IMR-90 (cell line): ENCODE measurements at regions not wholly inside any gene's neighbourhood (a gene's known extent, or its start where the extent isn't known, plus 50 kb on each side); places are given as distances from the start of the nearest gene placed in this dataset.

Experiments used
- ATAC-seq: fragments of 200-7000 bp; cut with Tn5 transposase; 2 replicates; pipeline ENCODE4 v1.9.1; 2020; ENCODE audit warnings: low read depth, mild to moderate bottlenecking, moderate library complexity
- BruUV-seq: library from RNA; stranded (reverse); fragments of 400-500 nt; replicated peaks from 2 replicates; lab custom pipeline; 2021; lab: Mats Ljungman, UMichigan
- CTCF ChIA-PET: fragments of 300-600 bp; formaldehyde crosslinking; extraction: SDS; loops from one replicate; lab custom pipeline; 2021; ENCODE audit warnings: antibody characterized with exemption; lab: Yijun Ruan, JAX
- POLR2A ChIA-PET: fragments of 300-600 bp; sonication (Branson Sonifier 250); formaldehyde crosslinking; loops from one replicate; lab custom pipeline; 2022; ENCODE audit warnings: antibody characterized with exemption; ENCODE audit not compliant: unreplicated experiment; lab: Charles Lee
- DNase-seq: peaks from one replicate; pipeline ENCODE4 v3.0.0; 2013
- H2AFZ ChIP-seq: replicated peaks from 2 replicates; pipeline ENCODE3; 2013; ENCODE audit warnings: low read length, mild to moderate bottlenecking; ENCODE audit not compliant: poor library complexity
- H2AK5ac ChIP-seq: 2 replicates; pipeline ENCODE4 v1.6.1; 2013; ENCODE audit warnings: low read depth, low read length, inconsistent platforms
- H2AK9ac ChIP-seq: replicated peaks from 2 replicates; pipeline ENCODE3; 2013; ENCODE audit warnings: mild to moderate bottlenecking, low read depth, low read length, moderate library complexity; ENCODE audit not compliant: poor library complexity
- H2BK120ac ChIP-seq: 2 replicates; pipeline ENCODE4 v1.6.1; 2013; ENCODE audit warnings: low read depth, low read length, inconsistent platforms
- H2BK15ac ChIP-seq: 3 replicates; pipeline ENCODE4 v1.6.1; 2013; ENCODE audit warnings: low read depth, low read length, inconsistent platforms
- H2BK20ac ChIP-seq: 2 replicates; pipeline ENCODE4 v1.6.1; 2013; ENCODE audit warnings: low read depth, mild to moderate bottlenecking, inconsistent platforms, low read length, moderate library complexity
- H2BK5ac ChIP-seq: 2 replicates; pipeline ENCODE4 v1.6.1; 2013; ENCODE audit warnings: mild to moderate bottlenecking, low read depth, low read length, inconsistent platforms; ENCODE audit not compliant: poor library complexity, severe bottlenecking
- H3K14ac ChIP-seq: replicated peaks from 2 replicates; pipeline ENCODE4 v1.6.1; 2013; ENCODE audit warnings: low read depth, low read length, inconsistent platforms
- H3K18ac ChIP-seq: 2 replicates; pipeline ENCODE4 v1.6.1; 2013; ENCODE audit warnings: low read depth, low read length, control low read depth
- H3K23ac ChIP-seq: 2 replicates; pipeline ENCODE4 v1.6.1; 2013; ENCODE audit warnings: low read depth, low read length, inconsistent platforms
- H3K27ac ChIP-seq: 2 replicates; pipeline ENCODE4 v1.5.1; 2013; ENCODE audit warnings: mild to moderate bottlenecking, control low read depth, low read length; ENCODE audit not compliant: insufficient read depth
- H3K27me3 ChIP-seq: 2 replicates; pipeline ENCODE4 v1.6.1; 2013; ENCODE audit warnings: low read length; ENCODE audit not compliant: control insufficient read depth, insufficient read depth
- H3K36me3 ChIP-seq: 2 replicates; pipeline ENCODE4 v1.6.1; 2013; ENCODE audit warnings: low read length, mixed read lengths; ENCODE audit not compliant: control insufficient read depth, insufficient read depth
- H3K4ac ChIP-seq: 2 replicates; pipeline ENCODE4 v1.6.1; 2013; ENCODE audit warnings: low read depth, low read length, inconsistent platforms
- H3K4me1 ChIP-seq: 2 replicates; pipeline ENCODE4 v1.6.1; 2013; ENCODE audit warnings: low read length, mixed read lengths; ENCODE audit not compliant: control insufficient read depth, insufficient read depth
- H3K4me2 ChIP-seq: 2 replicates; pipeline ENCODE4 v1.6.1; 2013; ENCODE audit warnings: low read depth, mild to moderate bottlenecking, control low read depth, low read length, moderate library complexity
- H3K4me3 ChIP-seq: 2 replicates; pipeline ENCODE4 v1.5.1; 2013; ENCODE audit warnings: low read depth, mild to moderate bottlenecking, control low read depth, low read length, moderate library complexity; ENCODE audit not compliant: insufficient read depth
- H3K56ac ChIP-seq: 2 replicates; pipeline ENCODE4 v1.6.1; 2013; ENCODE audit warnings: low read length, inconsistent platforms; ENCODE audit not compliant: insufficient read depth; ENCODE audit errors: extremely low read depth
- H3K79me1 ChIP-seq, 2 experiments: 2 replicates each; pipeline ENCODE4 v1.6.1; 2013; ENCODE audit warnings: low read length in 2 of 2, inconsistent platforms in 1 of 2, low read depth in 1 of 2
- H3K9ac ChIP-seq: 2 replicates; pipeline ENCODE4 v1.6.1; 2013; ENCODE audit warnings: low read depth, low read length, control low read depth
- H3K9me1 ChIP-seq: 2 replicates; pipeline ENCODE4 v1.6.1; 2013; ENCODE audit warnings: low read length, inconsistent platforms; ENCODE audit not compliant: insufficient read depth
- H3K9me3 ChIP-seq: 2 replicates; pipeline ENCODE4 v1.6.1; 2013; ENCODE audit warnings: low read length; ENCODE audit not compliant: control insufficient read depth, insufficient read depth
- H4K20me1 ChIP-seq: 2 replicates; pipeline ENCODE4 v1.6.1; 2013; ENCODE audit warnings: low read length, inconsistent platforms; ENCODE audit not compliant: insufficient read depth
- H4K5ac ChIP-seq: 2 replicates; pipeline ENCODE4 v1.6.1; 2013; ENCODE audit warnings: mild to moderate bottlenecking, low read depth, low read length, control low read depth
- H4K8ac ChIP-seq, 2 experiments: 2 replicates each; pipeline ENCODE4 v1.6.1; 2013; ENCODE audit warnings: low read depth in 2 of 2, low read length in 2 of 2, control low read depth in 1 of 2, inconsistent platforms in 1 of 2
- H4K91ac ChIP-seq: 2 replicates; pipeline ENCODE4 v1.6.1; 2013; ENCODE audit warnings: low read depth, low read length, inconsistent platforms; ENCODE audit not compliant: insufficient read depth
- BHLHE40 ChIP-seq: fragments of 150-350 bp; IDR thresholded peaks from 2 replicates; pipeline ENCODE4 v1.6.1; 2016; ENCODE audit warnings: mild to moderate bottlenecking, low read depth, low read length
- ELK1 ChIP-seq: fragments of 150-350 bp; IDR thresholded peaks from 2 replicates; pipeline ENCODE4 v1.6.1; 2016; ENCODE audit warnings: low read depth, mild to moderate bottlenecking, low read length, moderate library complexity, borderline replicate concordance
- MAFK ChIP-seq: IDR thresholded peaks from 2 replicates; pipeline ENCODE4 v1.6.1; 2012; ENCODE audit warnings: low read depth, low read length, improper control_type of control experiment
- MXI1 ChIP-seq: IDR thresholded peaks from 2 replicates; pipeline ENCODE4 v1.6.1; 2012; ENCODE audit warnings: low read depth, mild to moderate bottlenecking, low read length, moderate library complexity, borderline replicate concordance
- NFE2L2 ChIP-seq: fragments of 150-350 bp; IDR thresholded peaks from 2 replicates; pipeline ENCODE4 v1.6.1; 2016; ENCODE audit warnings: low read depth, mild to moderate bottlenecking, low read length
- RFX5 ChIP-seq: IDR thresholded peaks from 2 replicates; pipeline ENCODE4 v1.8.0; 2012; ENCODE audit warnings: low read depth, mild to moderate bottlenecking, low read length, moderate library complexity
- USF2 ChIP-seq: fragments of 150-350 bp; IDR thresholded peaks from 2 replicates; pipeline ENCODE4 v1.6.1; 2017; ENCODE audit warnings: mild to moderate bottlenecking, antibody characterized with exemption, low read length, low read depth
- WGBS, 2 experiments: methylation state at CpG; one replicate each; pipeline versions ENCODE4 v1.1.5 to v1.1.7; 2013; ENCODE audit warnings: missing lambda C conversion rate in 2 of 2; ENCODE audit not compliant: insufficient read length in 1 of 2; ENCODE audit errors: extremely low coverage in 2 of 2; 5-methylcytosine and 5-hydroxymethylcytosine counted together
- dilution Hi-C: fragments of 300-500 bp; cut with HindIII; formaldehyde crosslinking; loops from one replicate; pipeline ENCODE4 v1.14.3; 2018; ENCODE audit warnings: low sequenced_read_pairs; ENCODE audit not compliant: unreplicated experiment
- in situ Hi-C: fragments of 300-500 bp; cut with MboI; formaldehyde crosslinking; loops from 3 replicates; pipeline ENCODE4 v1.14.3; 2019; ENCODE audit warnings: low sequenced_read_pairs, inconsistent platforms, mixed read lengths
- intact Hi-C: fragments of 100-400 bp; cut with micrococcal nuclease; formaldehyde crosslinking; loops from 2 replicates; pipeline ENCODE4 v1.10.0; 2022

- H2BK15ac ChIP-seq, result no peak overlapping the region
- ChIA-PET POLR2A (no interaction called here), CTCF (no interaction called here)
- no peak overlapping the region for H3K23ac ChIP-seq
- DNase-seq, result no peak
- no peak overlapping the region for H3K4me2 ChIP-seq
- H4K5ac ChIP-seq, result no peak overlapping the region
- no peak overlapping the region for H3K9ac ChIP-seq
- H3K9me3 ChIP-seq, result no peaks in the 10 kb centered on the region
- H3K56ac ChIP-seq, result no peak overlapping the region
- no peak overlapping the region for H3K4me3 ChIP-seq
- H3K4ac ChIP-seq, result no peak overlapping the region
- dilution Hi-C loops, result no loop called here
- peaks cover 3% of the 10 kb centered on the region; the same call in 1 of the 2 replicates for H3K9me1 ChIP-seq
- in situ Hi-C loops, result no loop called here
- no peaks in the 10 kb centered on the region for H3K79me1 ChIP-seq
- H3K18ac ChIP-seq, result no peak overlapping the region
- H2AK5ac ChIP-seq, result no peak overlapping the region
- H2AK9ac ChIP-seq, result no peak overlapping the region
- peaks cover 2% of the 10 kb centered on the region; the same call in 1 of the 2 replicates for H3K4me1 ChIP-seq
- ATAC-seq, result no peak
- no peak overlapping the region for H4K8ac ChIP-seq
- H3K36me3 ChIP-seq, result no peaks in the 10 kb centered on the region
- no peak overlapping the region for H2BK120ac ChIP-seq
- no peak overlapping the region for H2BK5ac ChIP-seq
- H2BK20ac ChIP-seq, result no peak overlapping the region
- TF ChIP-seq MXI1 (no peak), MAFK (no peak), BHLHE40 (no peak), NFE2L2 (no peak), RFX5 (no peak), USF2 (no peak), ELK1 (no peak)
- no TSS peak for BruUV-seq
- H3K27ac ChIP-seq, result no peak overlapping the region
- no peaks in the 10 kb centered on the region for H4K20me1 ChIP-seq
- no peaks in the 10 kb centered on the region for H3K27me3 ChIP-seq
- intact Hi-C loops, result no loop called here
- no peak overlapping the region for H4K91ac ChIP-seq
- no CpG with 5 or more reads among the region's 2 CpGs for WGBS, 2 experiments
- no peak overlapping the region for H2AFZ ChIP-seq
- H3K14ac ChIP-seq, result no peak overlapping the region
These were observed 412.8 kb upstream of the PTGER4 start for GRCh38 chr5:40266952-40267351.
